H9 (cell line): ENCODE measurements at regions not wholly inside any gene's neighbourhood (a gene's known extent, or its start where the extent isn't known, plus 50 kb on each side); places are given as distances from the start of the nearest gene placed in this dataset.

Source experiments
- DNase-seq: peaks from one replicate; pipeline ENCODE4 v3.0.0-alpha.2; 2017
- H2AFZ ChIP-seq: one replicate; pipeline ENCODE4 v1.6.1; 2013; ENCODE audit warnings: mild to moderate bottlenecking, low read length, control low read depth, moderate library complexity
- H2AK5ac ChIP-seq: 2 replicates; pipeline ENCODE4 v1.6.1; 2013; ENCODE audit warnings: low read length, control low read depth, mixed read lengths; ENCODE audit not compliant: insufficient read length
- H2BK120ac ChIP-seq: one replicate; pipeline ENCODE4 v1.6.1; 2013; ENCODE audit warnings: low read depth, mild to moderate bottlenecking, low read length, control low read depth, inconsistent platforms; ENCODE audit not compliant: poor library complexity, severe bottlenecking
- H2BK12ac ChIP-seq: 2 replicates; pipeline ENCODE4 v1.6.1; 2013; ENCODE audit warnings: low read length, control low read depth, mixed read lengths, low read depth; ENCODE audit not compliant: insufficient read length
- H2BK15ac ChIP-seq: 2 replicates; pipeline ENCODE4 v1.6.1; 2013; ENCODE audit warnings: low read depth, low read length, control low read depth
- H2BK20ac ChIP-seq: one replicate; pipeline ENCODE4 v1.6.1; 2013; ENCODE audit warnings: low read depth, mild to moderate bottlenecking, low read length, control low read depth, inconsistent platforms; ENCODE audit not compliant: poor library complexity, severe bottlenecking
- H2BK5ac ChIP-seq: 2 replicates; pipeline ENCODE4 v1.6.1; 2013; ENCODE audit warnings: low read length, control low read depth, mixed read lengths; ENCODE audit not compliant: insufficient read length
- H3K14ac ChIP-seq: 2 replicates; pipeline ENCODE4 v1.6.1; 2013; ENCODE audit warnings: low read length, control low read depth; ENCODE audit not compliant: insufficient read depth
- H3K18ac ChIP-seq: 2 replicates; pipeline ENCODE4 v1.6.1; 2013; ENCODE audit warnings: low read depth, mild to moderate bottlenecking, mixed read lengths, low read length, control low read depth; ENCODE audit not compliant: insufficient read length
- H3K23ac ChIP-seq: 2 replicates; pipeline ENCODE4 v1.6.1; 2013; ENCODE audit warnings: low read length, control low read depth, mixed read lengths, low read depth; ENCODE audit not compliant: insufficient read length
- H3K23me2 ChIP-seq: 2 replicates; pipeline ENCODE4 v1.6.1; 2013; ENCODE audit warnings: low read depth, mild to moderate bottlenecking, mixed read lengths, low read length, control low read depth; ENCODE audit not compliant: insufficient read length, poor library complexity, severe bottlenecking
- H3K27ac ChIP-seq: 2 replicates; pipeline ENCODE4 v1.5.1; 2013; ENCODE audit warnings: low read length, control low read depth, mixed read lengths, low read depth; ENCODE audit not compliant: insufficient read length
- H3K27me3 ChIP-seq: 2 replicates; pipeline ENCODE4 v1.6.1; 2013; ENCODE audit warnings: low read length, control low read depth, inconsistent platforms; ENCODE audit not compliant: insufficient read depth
- H3K4ac ChIP-seq: 2 replicates; pipeline ENCODE4 v1.6.1; 2013; ENCODE audit warnings: low read depth, mild to moderate bottlenecking, control low read depth, inconsistent platforms, low read length, moderate library complexity
- H3K4me1 ChIP-seq: 2 replicates; pipeline ENCODE4 v1.6.1; 2013; ENCODE audit warnings: low read length, control low read depth, inconsistent platforms; ENCODE audit not compliant: insufficient read depth
- H3K4me2 ChIP-seq: 2 replicates; pipeline ENCODE4 v1.6.1; 2013; ENCODE audit warnings: low read length, control low read depth, mixed read lengths; ENCODE audit not compliant: insufficient read length, insufficient read depth
- H3K56ac ChIP-seq: 2 replicates; pipeline ENCODE4 v1.6.1; 2013; ENCODE audit warnings: low read depth, mild to moderate bottlenecking, mixed read lengths, low read length, control low read depth; ENCODE audit not compliant: insufficient read length
- H3K79me1 ChIP-seq: 2 replicates; pipeline ENCODE4 v1.6.1; 2013; ENCODE audit warnings: low read depth, mild to moderate bottlenecking, moderate library complexity, low read length, control low read depth, inconsistent platforms; ENCODE audit not compliant: insufficient read depth, poor library complexity, severe bottlenecking
- H3K79me2 ChIP-seq: 2 replicates; pipeline ENCODE4 v1.6.1; 2013; ENCODE audit warnings: low read length, control low read depth, inconsistent platforms; ENCODE audit not compliant: insufficient read depth
- H3K9ac ChIP-seq: 2 replicates; pipeline ENCODE4 v1.6.1; 2013; ENCODE audit warnings: low read length, control low read depth, mixed read lengths; ENCODE audit not compliant: insufficient read length; ENCODE audit errors: extremely low read depth
- H3K9me3 ChIP-seq: one replicate; pipeline ENCODE4 v1.6.1; 2013; ENCODE audit warnings: low read depth, low read length, inconsistent platforms; ENCODE audit not compliant: control insufficient read depth
- H3T11ph ChIP-seq: one replicate; pipeline ENCODE4 v1.6.1; 2013; ENCODE audit warnings: mild to moderate bottlenecking, low read length, control low read depth, inconsistent platforms
- H4K20me1 ChIP-seq: one replicate; pipeline ENCODE4 v1.6.1; 2013; ENCODE audit not compliant: control insufficient read depth, insufficient read length, insufficient read depth
- H4K5ac ChIP-seq: 2 replicates; pipeline ENCODE4 v1.6.1; 2013; ENCODE audit warnings: low read depth, mild to moderate bottlenecking, mixed read lengths, low read length, control low read depth; ENCODE audit not compliant: insufficient read length
- H4K8ac ChIP-seq: replicated peaks from 2 replicates; pipeline ENCODE4 v1.6.1; 2013; ENCODE audit warnings: low read length, control low read depth, mixed read lengths, low read depth; ENCODE audit not compliant: insufficient read length
- H4K91ac ChIP-seq: 2 replicates; pipeline ENCODE4 v1.6.1; 2013; ENCODE audit warnings: low read depth, mild to moderate bottlenecking, moderate library complexity, mixed read lengths, low read length, control low read depth; ENCODE audit not compliant: insufficient read length
- H3K27ac Mint-ChIP-seq, 3 experiments: 2 replicates in 2 of 3; 3 replicates in 1 of 3; pipeline ENCODE4 v1.8.0; 2020 to 2021; ENCODE audit warnings: mixed read lengths in 3 of 3, mild to moderate bottlenecking in 1 of 3, moderate library complexity in 1 of 3
- H3K27me3 Mint-ChIP-seq: 2 replicates; pipeline ENCODE4 v1.8.0; 2021; ENCODE audit warnings: low read depth, mild to moderate bottlenecking, moderate library complexity, mixed read lengths
- H3K36me3 Mint-ChIP-seq, 3 experiments: 2 replicates in 2 of 3; 3 replicates in 1 of 3; pipeline ENCODE4 v1.8.0; 2020 to 2021; ENCODE audit warnings: low read depth in 3 of 3, mixed read lengths in 3 of 3; ENCODE audit not compliant: insufficient read depth in 1 of 3
- H3K4me1 Mint-ChIP-seq, 2 experiments: 2 replicates each; pipeline ENCODE4 v1.8.0; 2020; ENCODE audit warnings: mixed read lengths in 2 of 2
- H3K4me3 Mint-ChIP-seq, 2 experiments: 2 replicates in 1 of 2; 3 replicates in 1 of 2; pipeline ENCODE4 v1.8.0; 2020 to 2021; ENCODE audit warnings: mild to moderate bottlenecking in 2 of 2, mixed read lengths in 2 of 2, moderate library complexity in 1 of 2
- H3K9me3 Mint-ChIP-seq, 2 experiments: 2 replicates in 1 of 2; 3 replicates in 1 of 2; pipeline ENCODE4 v1.8.0; 2020; ENCODE audit warnings: mild to moderate bottlenecking in 2 of 2, mixed read lengths in 2 of 2, moderate library complexity in 1 of 2
- WGBS: extraction: QIAGEN DNeasy Blood & Tissue Kit; methylation state at CpG from one replicate; pipeline ENCODE4 v1.1.7; 2013; ENCODE audit warnings: missing lambda C conversion rate, low lambda C conversion rate, mixed read lengths; ENCODE audit not compliant: insufficient read length; ENCODE audit errors: extremely low coverage; 5-methylcytosine and 5-hydroxymethylcytosine counted together
- TF ChIP-seq, protein P1 (sequence below): fragments of 200-600 bp; sonication (generic); conservative IDR thresholded peaks from 3 replicates; pipeline ENCODE4 v1.8.0; 2021; ENCODE audit warnings: antibody characterized with exemption, mild to moderate bottlenecking

DNA sequence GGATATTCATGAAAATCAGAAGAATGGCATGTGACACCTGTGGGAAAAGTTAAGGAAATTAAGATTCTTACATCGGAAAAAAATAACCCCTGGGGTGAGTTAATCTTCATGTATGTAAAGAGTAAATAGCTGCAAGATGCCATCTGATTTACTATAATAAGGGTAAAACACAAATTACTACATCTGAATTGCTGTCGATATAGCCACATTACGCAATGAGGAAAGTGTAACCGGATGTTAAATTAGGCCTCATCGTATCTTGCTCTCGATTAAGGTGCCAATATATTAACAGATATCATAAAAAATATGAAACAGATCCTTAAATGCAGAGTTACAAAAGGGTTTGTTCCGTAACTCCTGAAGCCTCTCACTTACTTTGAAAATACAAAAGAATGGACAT, 87.4 kb upstream of the ID4 start:
- Histone ChIP-seq H3K23me2 (no peaks in the 10 kb centered on the region), H2BK120ac (no peak overlapping the region), H3K27ac (no peak overlapping the region), H4K20me1 (no peaks in the 10 kb centered on the region), H3K18ac (no peak overlapping the region), H3K4me2 (no peak overlapping the region), H2BK5ac (no peak overlapping the region), H4K5ac (no peak overlapping the region), H4K8ac (no peak overlapping the region), H2BK12ac (no peak overlapping the region), H3K79me1 (no peaks in the 10 kb centered on the region), H2AK5ac (no peak overlapping the region), H3K4ac (no peak overlapping the region), H3K27me3 (no peaks in the 10 kb centered on the region), H3K9me3 (no peaks in the 10 kb centered on the region), H3K9ac (no peak overlapping the region), H3K4me1 (no peaks in the 10 kb centered on the region; the same call in 1 of the 2 replicates), H3K56ac (no peak overlapping the region), H3T11ph (no peak overlapping the region), H4K91ac (no peak overlapping the region), H2AFZ (no peak overlapping the region), H3K79me2 (no peaks in the 10 kb centered on the region), H2BK20ac (no peak overlapping the region), H3K23ac (no peak overlapping the region), H2BK15ac (no peak overlapping the region), H3K14ac (no peak overlapping the region)
- Mint-ChIP-seq H3K27ac (no peak overlapping the region), H3K27me3 (no peaks in the 10 kb centered on the region), H3K9me3 (peaks cover 2 to 6% of the 10 kb centered on the region in 2 experiments; a peak in 2 of 5 replicates), H3K4me3 (no peak overlapping the region), H3K36me3 (no peaks in the 10 kb centered on the region), H3K4me1 (peaks cover 6 to 14% of the 10 kb centered on the region in 2 experiments)
- TF ChIP-seq, protein P1, sequence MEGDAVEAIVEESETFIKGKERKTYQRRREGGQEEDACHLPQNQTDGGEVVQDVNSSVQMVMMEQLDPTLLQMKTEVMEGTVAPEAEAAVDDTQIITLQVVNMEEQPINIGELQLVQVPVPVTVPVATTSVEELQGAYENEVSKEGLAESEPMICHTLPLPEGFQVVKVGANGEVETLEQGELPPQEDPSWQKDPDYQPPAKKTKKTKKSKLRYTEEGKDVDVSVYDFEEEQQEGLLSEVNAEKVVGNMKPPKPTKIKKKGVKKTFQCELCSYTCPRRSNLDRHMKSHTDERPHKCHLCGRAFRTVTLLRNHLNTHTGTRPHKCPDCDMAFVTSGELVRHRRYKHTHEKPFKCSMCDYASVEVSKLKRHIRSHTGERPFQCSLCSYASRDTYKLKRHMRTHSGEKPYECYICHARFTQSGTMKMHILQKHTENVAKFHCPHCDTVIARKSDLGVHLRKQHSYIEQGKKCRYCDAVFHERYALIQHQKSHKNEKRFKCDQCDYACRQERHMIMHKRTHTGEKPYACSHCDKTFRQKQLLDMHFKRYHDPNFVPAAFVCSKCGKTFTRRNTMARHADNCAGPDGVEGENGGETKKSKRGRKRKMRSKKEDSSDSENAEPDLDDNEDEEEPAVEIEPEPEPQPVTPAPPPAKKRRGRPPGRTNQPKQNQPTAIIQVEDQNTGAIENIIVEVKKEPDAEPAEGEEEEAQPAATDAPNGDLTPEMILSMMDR, result no peak
- no peak for DNase-seq
- WGBS, result no CpG with 5 or more reads among the region's 7 CpGs
